GM20000 (cell line): ENCODE measurements at regions not wholly inside any gene's neighbourhood (a gene's known extent, or its start where the extent isn't known, plus 50 kb on each side); places are given as distances from the start of the nearest gene placed in this dataset.

Experiments
- DNase-seq: peaks from one replicate; pipeline ENCODE4 v3.0.0; 2012; ENCODE audit warnings: low spot score
- TF ChIP-seq, protein P1 (sequence below): IDR thresholded peaks from 2 replicates; pipeline ENCODE4 v1.5.1; 2012; ENCODE audit warnings: mild to moderate bottlenecking, control low read depth; ENCODE audit errors: extremely low read depth, missing control alignments

DNA sequence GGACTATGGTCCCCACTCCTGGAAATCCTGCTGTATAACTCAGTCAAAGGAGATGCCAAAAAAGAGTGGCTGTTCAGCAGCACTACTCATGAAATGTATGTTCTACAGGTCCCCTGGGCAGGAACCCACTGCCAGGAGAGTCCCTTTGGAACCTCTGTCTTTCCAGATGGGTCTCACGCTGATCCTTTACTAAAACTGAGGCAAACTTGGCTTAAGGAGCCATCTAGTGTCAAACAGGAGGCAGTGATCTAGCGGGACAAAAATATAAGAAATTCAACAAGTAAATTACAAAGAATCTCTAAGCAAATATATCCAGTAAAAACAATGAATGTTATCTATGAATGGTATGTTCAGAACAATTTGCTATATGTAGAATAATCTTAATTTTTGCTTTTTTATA lies 80.5 kb upstream of the PRMT6 start:
- TF ChIP-seq, protein P1, sequence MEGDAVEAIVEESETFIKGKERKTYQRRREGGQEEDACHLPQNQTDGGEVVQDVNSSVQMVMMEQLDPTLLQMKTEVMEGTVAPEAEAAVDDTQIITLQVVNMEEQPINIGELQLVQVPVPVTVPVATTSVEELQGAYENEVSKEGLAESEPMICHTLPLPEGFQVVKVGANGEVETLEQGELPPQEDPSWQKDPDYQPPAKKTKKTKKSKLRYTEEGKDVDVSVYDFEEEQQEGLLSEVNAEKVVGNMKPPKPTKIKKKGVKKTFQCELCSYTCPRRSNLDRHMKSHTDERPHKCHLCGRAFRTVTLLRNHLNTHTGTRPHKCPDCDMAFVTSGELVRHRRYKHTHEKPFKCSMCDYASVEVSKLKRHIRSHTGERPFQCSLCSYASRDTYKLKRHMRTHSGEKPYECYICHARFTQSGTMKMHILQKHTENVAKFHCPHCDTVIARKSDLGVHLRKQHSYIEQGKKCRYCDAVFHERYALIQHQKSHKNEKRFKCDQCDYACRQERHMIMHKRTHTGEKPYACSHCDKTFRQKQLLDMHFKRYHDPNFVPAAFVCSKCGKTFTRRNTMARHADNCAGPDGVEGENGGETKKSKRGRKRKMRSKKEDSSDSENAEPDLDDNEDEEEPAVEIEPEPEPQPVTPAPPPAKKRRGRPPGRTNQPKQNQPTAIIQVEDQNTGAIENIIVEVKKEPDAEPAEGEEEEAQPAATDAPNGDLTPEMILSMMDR: no peak
- no peak for DNase-seq

DNA sequence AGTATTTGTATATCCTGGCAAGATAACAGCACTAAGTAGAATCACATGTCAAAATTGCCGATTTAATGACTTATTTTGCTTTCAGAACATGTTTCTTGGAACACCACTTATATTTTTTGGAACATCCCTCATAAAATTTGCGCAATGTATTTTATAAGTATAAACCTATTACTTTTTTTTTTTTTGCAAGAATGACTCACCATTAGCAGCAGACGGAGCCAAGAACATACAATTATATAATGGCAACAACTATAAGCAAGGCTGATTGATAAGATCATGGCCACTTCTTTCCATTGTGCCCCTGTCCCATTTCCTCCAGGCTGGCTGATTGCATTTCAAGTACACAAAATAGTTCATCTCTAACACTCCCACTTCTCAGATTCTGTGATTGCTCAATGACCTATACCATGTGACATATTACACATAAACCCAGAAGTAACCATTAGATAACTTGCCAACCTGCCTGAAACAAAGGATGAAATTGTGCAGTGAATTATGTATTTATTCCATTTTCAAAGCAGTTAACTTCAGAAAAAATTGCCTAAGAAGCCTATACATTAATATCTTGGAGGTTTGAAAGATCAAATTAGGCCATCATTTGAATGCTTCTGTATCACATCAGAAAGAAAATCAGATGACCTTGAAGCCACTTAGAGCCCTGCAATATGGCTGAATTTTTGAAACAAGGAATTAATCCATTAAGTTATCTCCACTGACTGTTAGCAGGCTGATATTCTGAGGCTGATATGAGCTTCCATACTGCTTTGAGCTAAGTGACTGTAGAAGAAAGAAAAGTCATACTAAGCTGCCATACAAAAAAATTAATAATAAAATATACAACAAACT lies 77.8 kb upstream of the PRMT6 start:
- DNase-seq: no peak
- TF ChIP-seq, protein P1: no peak

DNA sequence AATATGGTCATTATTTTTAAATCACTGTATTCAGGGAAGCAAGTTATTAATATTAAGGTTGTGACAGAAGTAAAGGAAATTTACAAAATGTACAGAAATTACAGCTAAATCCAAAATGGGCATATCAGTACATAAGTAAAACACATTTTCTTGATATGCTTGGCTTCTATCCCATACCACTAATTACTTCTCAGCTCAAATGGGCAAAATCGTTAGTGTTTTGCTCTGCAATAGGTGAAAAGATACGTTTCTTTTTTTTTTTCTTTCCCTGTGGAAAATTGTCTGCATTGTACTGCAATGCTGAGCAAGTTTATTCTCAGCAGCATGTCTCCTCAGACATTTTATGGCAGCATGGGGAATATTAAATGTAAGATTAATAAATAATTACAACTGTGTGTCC lies 77.1 kb upstream of the PRMT6 start:
- TF ChIP-seq, protein P1: no peak
- DNase-seq: no peak

DNA sequence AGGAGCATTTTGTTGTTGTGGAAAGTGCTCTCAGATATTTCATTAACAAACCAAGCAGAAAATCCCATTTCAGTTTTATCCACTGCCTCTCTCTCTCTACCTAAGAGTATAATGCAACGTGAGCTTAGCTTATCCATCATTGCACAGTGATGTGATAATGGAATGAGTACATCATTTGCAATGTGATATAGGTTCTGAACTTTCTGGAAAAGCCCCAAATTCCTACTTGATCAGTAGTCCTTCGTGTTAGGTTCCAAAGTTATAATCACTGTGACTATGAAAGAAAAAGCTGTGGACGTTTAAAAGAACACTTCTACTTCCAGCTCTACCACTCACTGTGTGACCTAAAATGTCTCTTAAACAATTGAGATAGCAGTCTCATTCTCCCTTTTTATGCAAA lies 76.4 kb upstream of the PRMT6 start:
- TF ChIP-seq, protein P1: no peak
- DNase-seq: no peak

DNA sequence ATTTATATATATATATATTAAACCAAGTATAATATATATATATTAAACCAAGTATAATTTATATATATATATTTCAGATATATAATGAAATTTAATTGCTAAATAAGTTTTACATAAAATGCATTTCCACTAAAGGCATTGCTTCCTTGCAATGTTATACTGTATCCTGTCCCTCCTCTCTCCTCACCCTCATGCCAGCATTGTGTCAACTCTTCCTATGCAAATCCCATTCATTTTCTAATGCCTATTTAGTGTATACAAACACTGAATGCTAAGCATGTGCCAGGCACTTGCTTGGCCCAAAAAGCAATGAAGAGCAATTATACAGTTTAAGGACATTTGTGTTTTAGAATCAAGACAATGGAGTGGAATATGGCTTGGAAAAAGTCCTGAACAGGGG lies 71.7 kb upstream of the PRMT6 start:
- DNase-seq: no peak
- TF ChIP-seq, protein P1: no peak

DNA sequence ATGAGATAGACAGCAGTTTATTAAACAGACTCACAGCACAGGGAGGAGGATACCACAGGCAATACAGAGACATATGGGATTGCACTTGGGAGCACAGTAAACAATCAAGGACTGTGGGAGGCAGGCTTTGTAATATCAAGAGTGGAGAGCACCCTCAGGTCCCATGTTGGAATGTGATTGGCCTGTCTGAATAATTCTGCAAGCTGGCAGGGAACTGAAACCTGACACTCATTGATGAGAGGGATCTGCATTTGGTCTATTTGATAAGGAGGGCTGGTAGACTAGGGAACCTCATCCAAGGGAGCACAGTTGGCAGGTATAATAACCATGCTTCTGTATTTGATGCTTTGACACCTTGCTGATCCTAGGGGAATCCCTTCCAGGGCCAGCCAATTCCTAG lies 69.9 kb upstream of the PRMT6 start:
- no peak for DNase-seq
- TF ChIP-seq, protein P1: no peak

DNA sequence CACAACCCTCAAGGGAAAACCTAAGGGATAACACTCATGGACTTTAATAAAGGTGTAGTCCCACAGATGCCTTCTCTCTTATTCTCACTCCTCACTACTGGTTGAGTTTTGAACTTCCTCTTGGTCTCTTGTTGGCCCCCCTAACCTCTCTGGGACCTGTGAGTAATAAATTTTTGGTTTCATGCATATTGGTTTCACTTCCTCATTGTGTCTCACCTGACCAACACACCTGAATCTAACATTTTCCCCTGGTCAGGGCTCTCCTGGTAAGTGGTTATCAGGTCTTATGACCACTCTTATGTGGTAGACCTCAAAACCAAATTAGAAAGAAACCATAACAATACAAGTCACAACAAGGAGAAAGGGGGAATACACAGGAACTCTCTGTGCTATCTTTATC lies 60.5 kb upstream of the PRMT6 start:
- TF ChIP-seq, protein P1: no peak

More for the DNA sequence above, 60.5 kb upstream of the PRMT6 start:
- DNase-seq: peak; percentile 36
